Neural cell (in vitro differentiated cells): ENCODE measurements at regions not wholly inside any gene's neighbourhood (a gene's known extent, or its start where the extent isn't known, plus 50 kb on each side); places are given as distances from the start of the nearest gene placed in this dataset.

ENCODE experiments used
- H2AFZ ChIP-seq: fragments of 200-600, 300-800 bp; sonication (generic), shearing (Covaris generic); 2 replicates; pipeline ENCODE4 v1.6.0; 2014; ENCODE audit warnings: low read depth, mild to moderate bottlenecking, antibody characterized with exemption, low read length, moderate library complexity
- H3F3A ChIP-seq: fragments of 200-600 bp; shearing (Covaris generic); 2 replicates; pipeline ENCODE4 v1.6.1; 2016; ENCODE audit warnings: mild to moderate bottlenecking, moderate library complexity, mixed read lengths, antibody characterized with exemption, low read length; ENCODE audit not compliant: insufficient read depth, poor library complexity, severe bottlenecking
- H3K27ac ChIP-seq: fragments of 200-600, 300-800 bp; sonication (generic), shearing (Covaris generic); 2 replicates; pipeline ENCODE4 v1.5.1; 2014; ENCODE audit warnings: mild to moderate bottlenecking, low read length, moderate library complexity
- H3K27me3 ChIP-seq: fragments of 300-800, 200-600 bp; sonication (generic), shearing (Covaris generic); 2 replicates; pipeline ENCODE4 v1.6.0; 2014; ENCODE audit warnings: mild to moderate bottlenecking, low read depth, low read length, moderate library complexity; ENCODE audit not compliant: insufficient read depth
- H3K36me3 ChIP-seq: fragments of 300-800, 200-600 bp; sonication (generic), shearing (Covaris generic); 2 replicates; pipeline ENCODE4 v1.5.1; 2014; ENCODE audit warnings: mild to moderate bottlenecking, antibody characterized with exemption, low read length, moderate library complexity; ENCODE audit not compliant: insufficient read depth
- H3K4me2 ChIP-seq: fragments of 300-800, 200-600 bp; sonication (generic), shearing (Covaris generic); 2 replicates; pipeline ENCODE4 v1.6.0; 2014; ENCODE audit warnings: mild to moderate bottlenecking, low read length
- H3K4me3 ChIP-seq: fragments of 300-800, 200-600 bp; sonication (generic), shearing (Covaris generic); 2 replicates; pipeline ENCODE4 v1.5.1; 2014; ENCODE audit warnings: mild to moderate bottlenecking, low read length, moderate library complexity
- H3K79me2 ChIP-seq: fragments of 200-600 bp; shearing (Covaris generic); replicated peaks from 2 replicates; pipeline ENCODE4 v1.6.0; 2014; ENCODE audit warnings: mild to moderate bottlenecking, low read length, moderate library complexity; ENCODE audit not compliant: insufficient read depth
- H3K9ac ChIP-seq: fragments of 300-800, 200-600 bp; sonication (generic), shearing (Covaris generic); 2 replicates; pipeline ENCODE4 v1.6.1; 2016; ENCODE audit warnings: mild to moderate bottlenecking, low read length, mixed read lengths
- H3K9me2 ChIP-seq: fragments of 200-600 bp; shearing (Covaris generic); 2 replicates; pipeline ENCODE4 v1.6.1; 2016; ENCODE audit warnings: mild to moderate bottlenecking, low read length, mixed read lengths; ENCODE audit not compliant: insufficient read depth
- H3K9me3 ChIP-seq: fragments of 200-600, 300-800 bp; sonication (generic), shearing (Covaris generic); 2 replicates; pipeline ENCODE4 v1.6.1; 2016; ENCODE audit warnings: mild to moderate bottlenecking, mixed run types, low read length, moderate library complexity, mixed read lengths
- H4K20me1 ChIP-seq: fragments of 200-600 bp; shearing (Covaris generic); 2 replicates; pipeline ENCODE4 v1.6.1; 2016; ENCODE audit warnings: mild to moderate bottlenecking, mixed run types; ENCODE audit not compliant: insufficient read depth
- EP300 ChIP-seq: fragments of 450-650 bp; conservative IDR thresholded peaks from 2 replicates; pipeline ENCODE4 v1.6.1; 2014; ENCODE audit warnings: antibody characterized with exemption, mild to moderate bottlenecking, moderate library complexity; ENCODE audit not compliant: poor library complexity, severe bottlenecking
- EZH2 ChIP-seq: fragments of 200-600, 300-800 bp; shearing (Covaris generic), sonication (generic); IDR thresholded peaks from 2 replicates; pipeline ENCODE4 v1.6.1; 2014; ENCODE audit warnings: antibody characterized with exemption, low read length, borderline replicate concordance, mild to moderate bottlenecking; ENCODE audit not compliant: insufficient read depth, poor library complexity, severe bottlenecking
- MXI1 ChIP-seq: fragments of 450-650 bp; conservative IDR thresholded peaks from 2 replicates; pipeline ENCODE4 v1.6.1; 2014; ENCODE audit warnings: antibody characterized with exemption, mild to moderate bottlenecking; ENCODE audit not compliant: poor library complexity, severe bottlenecking
- POLR2AphosphoS5 ChIP-seq: IDR thresholded peaks from 2 replicates; pipeline ENCODE4 v1.6.1; 2012
- RAD21 ChIP-seq: fragments of 450-650 bp; conservative IDR thresholded peaks from 2 replicates; pipeline ENCODE4 v1.6.1; 2014; ENCODE audit warnings: antibody characterized with exemption, mild to moderate bottlenecking, moderate library complexity
- SMC3 ChIP-seq: fragments of 450-650 bp; conservative IDR thresholded peaks from 2 replicates; pipeline ENCODE4 v1.6.1; 2014; ENCODE audit warnings: antibody characterized with exemption, mild to moderate bottlenecking, moderate library complexity; ENCODE audit not compliant: poor library complexity
- TAF1 ChIP-seq: IDR thresholded peaks from 2 replicates; pipeline ENCODE4 v1.6.1; 2012; ENCODE audit warnings: low read depth
- TF ChIP-seq, protein P1 (sequence below): fragments of 450-650 bp; IDR thresholded peaks from 2 replicates; pipeline ENCODE4 v1.5.1; 2014; ENCODE audit warnings: antibody characterized with exemption, mild to moderate bottlenecking, moderate library complexity; ENCODE audit not compliant: poor library complexity, severe bottlenecking
- TF ChIP-seq, protein P2 (sequence below): IDR thresholded peaks from 2 replicates; pipeline ENCODE4 v1.6.1; 2012; ENCODE audit warnings: borderline replicate concordance

- Histone ChIP-seq H2AFZ (no peak overlapping the region), H3K4me3 (no peak overlapping the region), H3F3A (no peaks in the 10 kb centered on the region), H3K27me3 (no peaks in the 10 kb centered on the region), H3K9me3 (no peaks in the 10 kb centered on the region), H3K36me3 (no peaks in the 10 kb centered on the region), H3K4me2 (no peak overlapping the region), H3K9me2 (no peaks in the 10 kb centered on the region), H3K79me2 (no peaks in the 10 kb centered on the region), H3K9ac (no peak overlapping the region), H3K27ac (no peak overlapping the region), H4K20me1 (no peaks in the 10 kb centered on the region)
- no peak for TF ChIP-seq MXI1
Measured at GRCh38 chr5:10839916-10840599, 79.0 kb upstream of the DAP start.

DNA sequence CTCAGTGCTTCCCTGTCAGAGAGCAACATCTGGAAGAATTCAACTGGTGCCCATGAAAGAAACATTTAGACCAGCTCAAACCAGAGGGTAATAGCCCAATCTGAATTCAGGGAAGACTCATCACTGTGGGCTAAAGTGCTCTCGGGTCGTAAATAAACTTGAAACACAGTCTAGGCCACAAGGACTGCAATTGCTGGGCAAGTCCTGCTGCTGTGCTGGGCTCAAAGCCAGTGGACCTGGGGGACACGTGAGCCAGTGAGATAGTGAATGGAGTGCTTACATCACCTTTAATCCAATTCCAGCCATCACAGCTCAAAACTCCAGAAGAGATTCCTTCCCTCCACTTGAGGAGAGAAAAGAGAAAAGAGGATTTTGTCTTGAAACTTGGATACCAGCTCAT, 78.1 kb upstream of the DAP start:
- Histone ChIP-seq H3K9ac (no peak overlapping the region), H3K36me3 (no peaks in the 10 kb centered on the region), H3K9me2 (no peaks in the 10 kb centered on the region), H4K20me1 (no peaks in the 10 kb centered on the region), H2AFZ (no peak overlapping the region), H3K79me2 (no peaks in the 10 kb centered on the region), H3K27ac (no peak overlapping the region), H3K4me2 (no peak overlapping the region), H3K4me3 (no peak overlapping the region), H3K27me3 (no peaks in the 10 kb centered on the region), H3K9me3 (no peaks in the 10 kb centered on the region), H3F3A (no peaks in the 10 kb centered on the region)
- TF ChIP-seq EZH2 (no peak), RAD21 (no peak), POLR2AphosphoS5 (no peak), EP300 (no peak), MXI1 (no peak), SMC3 (no peak), TAF1 (no peak)
- TF ChIP-seq, protein P1, sequence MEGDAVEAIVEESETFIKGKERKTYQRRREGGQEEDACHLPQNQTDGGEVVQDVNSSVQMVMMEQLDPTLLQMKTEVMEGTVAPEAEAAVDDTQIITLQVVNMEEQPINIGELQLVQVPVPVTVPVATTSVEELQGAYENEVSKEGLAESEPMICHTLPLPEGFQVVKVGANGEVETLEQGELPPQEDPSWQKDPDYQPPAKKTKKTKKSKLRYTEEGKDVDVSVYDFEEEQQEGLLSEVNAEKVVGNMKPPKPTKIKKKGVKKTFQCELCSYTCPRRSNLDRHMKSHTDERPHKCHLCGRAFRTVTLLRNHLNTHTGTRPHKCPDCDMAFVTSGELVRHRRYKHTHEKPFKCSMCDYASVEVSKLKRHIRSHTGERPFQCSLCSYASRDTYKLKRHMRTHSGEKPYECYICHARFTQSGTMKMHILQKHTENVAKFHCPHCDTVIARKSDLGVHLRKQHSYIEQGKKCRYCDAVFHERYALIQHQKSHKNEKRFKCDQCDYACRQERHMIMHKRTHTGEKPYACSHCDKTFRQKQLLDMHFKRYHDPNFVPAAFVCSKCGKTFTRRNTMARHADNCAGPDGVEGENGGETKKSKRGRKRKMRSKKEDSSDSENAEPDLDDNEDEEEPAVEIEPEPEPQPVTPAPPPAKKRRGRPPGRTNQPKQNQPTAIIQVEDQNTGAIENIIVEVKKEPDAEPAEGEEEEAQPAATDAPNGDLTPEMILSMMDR = no peak
- TF ChIP-seq, protein P2, sequence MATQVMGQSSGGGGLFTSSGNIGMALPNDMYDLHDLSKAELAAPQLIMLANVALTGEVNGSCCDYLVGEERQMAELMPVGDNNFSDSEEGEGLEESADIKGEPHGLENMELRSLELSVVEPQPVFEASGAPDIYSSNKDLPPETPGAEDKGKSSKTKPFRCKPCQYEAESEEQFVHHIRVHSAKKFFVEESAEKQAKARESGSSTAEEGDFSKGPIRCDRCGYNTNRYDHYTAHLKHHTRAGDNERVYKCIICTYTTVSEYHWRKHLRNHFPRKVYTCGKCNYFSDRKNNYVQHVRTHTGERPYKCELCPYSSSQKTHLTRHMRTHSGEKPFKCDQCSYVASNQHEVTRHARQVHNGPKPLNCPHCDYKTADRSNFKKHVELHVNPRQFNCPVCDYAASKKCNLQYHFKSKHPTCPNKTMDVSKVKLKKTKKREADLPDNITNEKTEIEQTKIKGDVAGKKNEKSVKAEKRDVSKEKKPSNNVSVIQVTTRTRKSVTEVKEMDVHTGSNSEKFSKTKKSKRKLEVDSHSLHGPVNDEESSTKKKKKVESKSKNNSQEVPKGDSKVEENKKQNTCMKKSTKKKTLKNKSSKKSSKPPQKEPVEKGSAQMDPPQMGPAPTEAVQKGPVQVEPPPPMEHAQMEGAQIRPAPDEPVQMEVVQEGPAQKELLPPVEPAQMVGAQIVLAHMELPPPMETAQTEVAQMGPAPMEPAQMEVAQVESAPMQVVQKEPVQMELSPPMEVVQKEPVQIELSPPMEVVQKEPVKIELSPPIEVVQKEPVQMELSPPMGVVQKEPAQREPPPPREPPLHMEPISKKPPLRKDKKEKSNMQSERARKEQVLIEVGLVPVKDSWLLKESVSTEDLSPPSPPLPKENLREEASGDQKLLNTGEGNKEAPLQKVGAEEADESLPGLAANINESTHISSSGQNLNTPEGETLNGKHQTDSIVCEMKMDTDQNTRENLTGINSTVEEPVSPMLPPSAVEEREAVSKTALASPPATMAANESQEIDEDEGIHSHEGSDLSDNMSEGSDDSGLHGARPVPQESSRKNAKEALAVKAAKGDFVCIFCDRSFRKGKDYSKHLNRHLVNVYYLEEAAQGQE = no peak

DNA sequence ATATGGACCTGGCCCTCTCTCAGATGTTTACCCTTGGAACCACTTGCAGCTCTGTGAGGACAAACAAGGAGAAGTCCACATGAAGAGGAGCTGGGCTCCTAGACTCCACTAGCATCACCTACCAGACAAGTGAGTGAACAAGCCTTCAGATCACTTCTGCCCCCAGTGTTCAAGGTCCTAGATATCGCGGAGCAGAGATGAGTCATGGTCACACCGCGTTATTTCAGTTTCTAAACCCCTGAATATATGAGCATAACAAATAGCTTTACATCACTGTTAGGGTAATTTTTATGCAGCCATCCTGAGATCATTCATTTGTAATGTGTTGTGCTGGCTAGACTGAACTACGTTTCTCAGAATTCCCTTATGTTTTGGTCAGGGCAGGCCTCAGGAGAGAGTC, 77.0 kb upstream of the DAP start:
- H3K4me3 ChIP-seq = no peak overlapping the region
- H4K20me1 ChIP-seq = no peaks in the 10 kb centered on the region
- no peak overlapping the region for H2AFZ ChIP-seq
- H3K79me2 ChIP-seq = no peaks in the 10 kb centered on the region
- no peaks in the 10 kb centered on the region for H3K36me3 ChIP-seq
- no peaks in the 10 kb centered on the region for H3K9me2 ChIP-seq
- TF ChIP-seq EP300 (no peak), TAF1 (no peak), POLR2AphosphoS5 (no peak), EZH2 (no peak), SMC3 (no peak), MXI1 (no peak), RAD21 (no peak)
- TF ChIP-seq, protein P1 = no peak
- TF ChIP-seq, protein P2 = no peak
- H3K4me2 ChIP-seq = no peak overlapping the region
- H3K27me3 ChIP-seq = no peaks in the 10 kb centered on the region
- H3F3A ChIP-seq = no peaks in the 10 kb centered on the region
- no peaks in the 10 kb centered on the region for H3K9me3 ChIP-seq
- no peak overlapping the region for H3K27ac ChIP-seq
- no peak overlapping the region for H3K9ac ChIP-seq
